DOHH2 (cell line): ENCODE measurements at regions not wholly inside any gene's neighbourhood (a gene's known extent, or its start where the extent isn't known, plus 50 kb on each side); places are given as distances from the start of the nearest gene placed in this dataset.

Experiments
- H3F3A ChIP-seq: fragments of 200-600 bp; sonication (generic), shearing (Covaris generic); 2 replicates; pipeline ENCODE4 v1.6.0; 2016; ENCODE audit warnings: antibody characterized with exemption, mild to moderate bottlenecking; ENCODE audit not compliant: control insufficient read depth, insufficient read depth
- H3K27ac ChIP-seq: fragments of 200-600 bp; sonication (generic); 2 replicates; pipeline ENCODE4 v1.5.1; 2014; ENCODE audit warnings: low read depth, mild to moderate bottlenecking, low read length, moderate library complexity
- H3K27me3 ChIP-seq: fragments of 200-600 bp; sonication (generic); 2 replicates; pipeline ENCODE4 v1.6.1; 2014; ENCODE audit warnings: mild to moderate bottlenecking, low read length, mixed read lengths; ENCODE audit not compliant: control insufficient read depth
- H3K36me3 ChIP-seq: fragments of 200-600 bp; sonication (generic); 2 replicates; pipeline ENCODE4 v1.6.1; 2014; ENCODE audit warnings: mild to moderate bottlenecking, low read length, moderate library complexity, mixed read lengths; ENCODE audit not compliant: control insufficient read depth
- H3K4me1 ChIP-seq: fragments of 200-600 bp; sonication (generic); 2 replicates; pipeline ENCODE4 v1.6.1; 2014; ENCODE audit warnings: mild to moderate bottlenecking, low read length, mixed read lengths; ENCODE audit not compliant: control insufficient read depth
- H3K4me2 ChIP-seq: fragments of 200-600 bp; sonication (generic); 2 replicates; pipeline ENCODE4 v1.6.0; 2014; ENCODE audit warnings: mild to moderate bottlenecking, low read length, moderate library complexity
- H3K4me3 ChIP-seq: fragments of 200-600 bp; sonication (generic); 2 replicates; pipeline ENCODE4 v1.5.1; 2014; ENCODE audit warnings: mild to moderate bottlenecking, low read length, mixed read lengths
- H3K79me2 ChIP-seq: fragments of 200-600 bp; sonication (generic); 2 replicates; pipeline ENCODE4 v1.6.1; 2014; ENCODE audit warnings: mild to moderate bottlenecking, low read length, mixed read lengths; ENCODE audit not compliant: control insufficient read depth
- H3K9me2 ChIP-seq: fragments of 200-600 bp; sonication (generic); replicated peaks from 2 replicates; pipeline ENCODE4 v1.6.1; 2014; ENCODE audit warnings: mild to moderate bottlenecking, low read length, mixed read lengths; ENCODE audit not compliant: control insufficient read depth
- H3K9me3 ChIP-seq: fragments of 200-600 bp; sonication (generic); 2 replicates; pipeline ENCODE4 v1.6.1; 2014; ENCODE audit warnings: antibody characterized with exemption, low read length, mixed read lengths; ENCODE audit not compliant: control insufficient read depth, insufficient read depth
- H4K20me1 ChIP-seq: fragments of 200-600 bp; sonication (generic); 2 replicates; pipeline ENCODE4 v1.6.0; 2014; ENCODE audit warnings: low read depth, mild to moderate bottlenecking, antibody characterized with exemption, low read length, moderate library complexity; ENCODE audit not compliant: control insufficient read depth, insufficient read depth
- EZH2phosphoT487 ChIP-seq: fragments of 200-600 bp; sonication (generic); IDR thresholded peaks from 2 replicates; pipeline ENCODE4 v1.6.1; 2017; ENCODE audit warnings: borderline replicate concordance, mild to moderate bottlenecking, antibody characterized with exemption, low read length, moderate library complexity, mixed read lengths
- TF ChIP-seq, protein P1 (sequence below): fragments of 200-600 bp; sonication (generic); IDR thresholded peaks from one replicate; pipeline ENCODE4 v1.5.1; 2014; ENCODE audit warnings: antibody characterized with exemption, mild to moderate bottlenecking, low read depth, low read length; ENCODE audit not compliant: poor library complexity, severe bottlenecking

DNA sequence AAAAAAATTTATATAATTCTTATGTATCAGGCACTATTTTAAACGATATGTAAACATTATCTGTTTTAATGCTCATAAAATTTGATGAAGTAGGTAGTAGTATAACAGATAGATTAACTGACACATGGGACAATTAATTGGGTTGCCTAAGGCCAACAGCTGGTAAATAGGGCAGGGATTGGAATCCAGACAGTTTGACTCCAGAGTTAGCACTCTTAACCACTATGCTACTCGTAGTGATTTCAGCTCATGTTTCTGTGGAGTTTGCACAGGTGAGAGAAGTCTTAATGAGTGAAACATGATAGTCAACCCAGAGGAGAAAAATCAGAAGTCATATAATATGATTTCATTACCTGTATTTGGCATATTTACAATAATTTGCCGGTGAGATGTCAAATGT is 126.0 kb upstream of the WDFY3 start:
- Histone ChIP-seq H3K9me2 (no peaks in the 10 kb centered on the region), H3K36me3 (no peaks in the 10 kb centered on the region), H4K20me1 (no peaks in the 10 kb centered on the region), H3K9me3 (no peaks in the 10 kb centered on the region; the same call in 1 of the 2 replicates), H3K4me3 (no peak overlapping the region), H3K79me2 (no peaks in the 10 kb centered on the region), H3K4me2 (no peak overlapping the region), H3K27me3 (no peaks in the 10 kb centered on the region), H3F3A (no peaks in the 10 kb centered on the region), H3K4me1 (no peaks in the 10 kb centered on the region), H3K27ac (no peak overlapping the region)
- TF ChIP-seq, protein P1, sequence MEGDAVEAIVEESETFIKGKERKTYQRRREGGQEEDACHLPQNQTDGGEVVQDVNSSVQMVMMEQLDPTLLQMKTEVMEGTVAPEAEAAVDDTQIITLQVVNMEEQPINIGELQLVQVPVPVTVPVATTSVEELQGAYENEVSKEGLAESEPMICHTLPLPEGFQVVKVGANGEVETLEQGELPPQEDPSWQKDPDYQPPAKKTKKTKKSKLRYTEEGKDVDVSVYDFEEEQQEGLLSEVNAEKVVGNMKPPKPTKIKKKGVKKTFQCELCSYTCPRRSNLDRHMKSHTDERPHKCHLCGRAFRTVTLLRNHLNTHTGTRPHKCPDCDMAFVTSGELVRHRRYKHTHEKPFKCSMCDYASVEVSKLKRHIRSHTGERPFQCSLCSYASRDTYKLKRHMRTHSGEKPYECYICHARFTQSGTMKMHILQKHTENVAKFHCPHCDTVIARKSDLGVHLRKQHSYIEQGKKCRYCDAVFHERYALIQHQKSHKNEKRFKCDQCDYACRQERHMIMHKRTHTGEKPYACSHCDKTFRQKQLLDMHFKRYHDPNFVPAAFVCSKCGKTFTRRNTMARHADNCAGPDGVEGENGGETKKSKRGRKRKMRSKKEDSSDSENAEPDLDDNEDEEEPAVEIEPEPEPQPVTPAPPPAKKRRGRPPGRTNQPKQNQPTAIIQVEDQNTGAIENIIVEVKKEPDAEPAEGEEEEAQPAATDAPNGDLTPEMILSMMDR = no peak
- TF ChIP-seq EZH2phosphoT487 = no peak

DNA sequence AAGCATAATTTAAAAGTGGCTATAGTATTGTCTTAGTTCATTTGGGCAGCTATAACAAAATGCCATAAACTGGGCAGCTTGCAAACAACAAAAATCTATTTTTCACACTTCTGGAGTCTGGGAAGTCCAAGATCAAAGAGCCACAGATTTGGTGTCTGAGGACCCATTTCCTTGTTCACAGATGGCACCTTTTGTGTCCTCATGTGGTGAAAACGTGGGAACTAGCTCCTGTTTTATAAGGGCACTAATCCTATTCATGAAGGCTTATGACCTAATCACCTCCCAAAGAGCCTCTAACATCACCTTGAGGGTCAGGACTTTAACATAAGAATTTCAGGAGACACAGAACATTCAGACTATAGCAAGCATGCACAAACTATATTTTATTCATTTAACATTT is 126.5 kb upstream of the WDFY3 start:
- no peak overlapping the region for H3K27ac ChIP-seq
- no peaks in the 10 kb centered on the region for H3K9me2 ChIP-seq
- H3F3A ChIP-seq = no peaks in the 10 kb centered on the region
- TF ChIP-seq, protein P1 = no peak
- TF ChIP-seq EZH2phosphoT487 = no peak
- H3K9me3 ChIP-seq = peaks cover under 1% of the 10 kb centered on the region; the same call in 1 of the 2 replicates
- H3K4me3 ChIP-seq = no peak overlapping the region
- no peaks in the 10 kb centered on the region for H3K27me3 ChIP-seq
- no peaks in the 10 kb centered on the region for H3K79me2 ChIP-seq
- no peak overlapping the region for H3K4me2 ChIP-seq
- no peaks in the 10 kb centered on the region for H4K20me1 ChIP-seq
- no peaks in the 10 kb centered on the region for H3K4me1 ChIP-seq
- H3K36me3 ChIP-seq = no peaks in the 10 kb centered on the region

DNA sequence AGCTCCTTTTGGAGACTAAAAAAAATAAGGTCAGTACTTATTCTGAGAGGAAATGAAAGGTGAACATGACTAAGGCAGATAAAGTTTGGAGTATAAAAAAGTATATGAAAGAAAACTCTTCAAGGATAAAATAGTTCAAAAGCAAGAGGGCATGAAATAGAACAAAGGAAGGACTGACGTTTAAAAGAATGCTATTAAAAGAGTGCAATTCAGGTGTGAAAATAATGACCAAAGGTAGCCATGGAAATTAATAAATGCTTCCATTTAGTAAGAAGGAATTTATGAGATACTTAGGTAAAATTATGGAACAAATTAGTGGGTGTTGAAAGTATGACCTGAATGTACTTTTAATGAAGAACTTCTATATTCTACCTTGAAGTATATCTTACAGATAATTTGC is 128.2 kb upstream of the WDFY3 start:
- no peaks in the 10 kb centered on the region for H3K4me1 ChIP-seq
- no peak overlapping the region for H3K27ac ChIP-seq
- TF ChIP-seq, protein P1 = no peak
- no peak for TF ChIP-seq EZH2phosphoT487
- no peak overlapping the region for H3K4me3 ChIP-seq
- H3K79me2 ChIP-seq = no peaks in the 10 kb centered on the region
- H3K27me3 ChIP-seq = no peaks in the 10 kb centered on the region
- H3K9me2 ChIP-seq = no peaks in the 10 kb centered on the region
- H4K20me1 ChIP-seq = no peaks in the 10 kb centered on the region
- no peak overlapping the region for H3K4me2 ChIP-seq
- H3F3A ChIP-seq = no peaks in the 10 kb centered on the region
- peaks cover 2% of the 10 kb centered on the region; the same call in 1 of the 2 replicates for H3K9me3 ChIP-seq
- H3K36me3 ChIP-seq = no peaks in the 10 kb centered on the region

DNA sequence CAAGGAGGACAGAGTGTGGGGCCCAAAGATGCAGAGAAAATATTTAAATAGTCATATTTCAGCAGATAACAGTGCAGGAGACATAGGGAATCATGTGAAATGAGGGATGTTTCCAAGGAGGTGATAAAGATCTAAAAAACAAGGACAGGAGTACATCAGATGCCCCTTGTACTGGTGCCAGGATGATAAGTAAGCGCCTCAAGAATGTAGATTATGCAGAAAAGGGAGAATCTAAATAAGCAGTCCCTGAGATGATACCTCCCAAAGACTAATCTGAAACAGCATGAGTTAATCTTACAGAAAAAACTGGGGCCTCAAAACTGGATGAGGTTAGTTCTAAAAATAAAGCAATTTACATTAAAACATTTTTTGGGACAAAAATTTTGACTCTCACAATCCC is 136.1 kb upstream of the WDFY3 start:
- H3F3A ChIP-seq = no peaks in the 10 kb centered on the region
- H3K9me2 ChIP-seq = no peaks in the 10 kb centered on the region
- H3K4me3 ChIP-seq = no peak overlapping the region
- TF ChIP-seq, protein P1 = no peak
- no peak for TF ChIP-seq EZH2phosphoT487
- H3K79me2 ChIP-seq = no peaks in the 10 kb centered on the region
- no peak overlapping the region for H3K27ac ChIP-seq
- no peaks in the 10 kb centered on the region for H3K27me3 ChIP-seq
- no peaks in the 10 kb centered on the region for H4K20me1 ChIP-seq
- peaks cover 2% of the 10 kb centered on the region; the same call in 1 of the 2 replicates for H3K9me3 ChIP-seq
- H3K4me1 ChIP-seq = no peaks in the 10 kb centered on the region
- no peak overlapping the region for H3K4me2 ChIP-seq
- H3K36me3 ChIP-seq = no peaks in the 10 kb centered on the region
